Gastrocnemius medialis (tissue), 4 donors: ENCODE measurements at regions not wholly inside any gene's neighbourhood (a gene's known extent, or its start where the extent isn't known, plus 50 kb on each side); places are given as distances from the start of the nearest gene placed in this dataset.

ENCODE experiments used
- ATAC-seq, 2 donors: fragments of 150-250 bp; one replicate each; pipeline ENCODE4 v1.9.1; 2016
- DNase-seq, 2 donors: peaks; one replicate each; pipeline ENCODE4 v3.0.0-alpha.2; 2019
- H3K27ac ChIP-seq, 4 donors: fragments of 200-600 bp; sonication (generic); 1 replicate in 1 of 4; 2 replicates in 3 of 4; pipeline ENCODE4 v1.5.1; 2016 to 2018; ENCODE audit warnings: mild to moderate bottlenecking in 2 of 4, moderate library complexity in 1 of 4
- H3K27me3 ChIP-seq, 3 donors: fragments of 200-600 bp; sonication (generic) in 2 of 3; 1 replicate in 1 of 3; 2 replicates in 2 of 3; pipeline versions ENCODE4 v1.5.1 to v1.6.0; 2016 to 2019; ENCODE audit warnings: mild to moderate bottlenecking in 1 of 3, moderate library complexity in 1 of 3
- H3K36me3 ChIP-seq, 2 donors: fragments of 200-600 bp; sonication (generic) in 1 of 2; one replicate each; pipeline ENCODE4 v1.5.1; 2017 to 2018
- H3K4me1 ChIP-seq, 2 donors: fragments of 200-600 bp; sonication (generic) in 1 of 2; one replicate each; pipeline ENCODE4 v1.5.1; 2016 to 2017; ENCODE audit warnings: mild to moderate bottlenecking in 2 of 2
- H3K4me3 ChIP-seq, 4 donors: fragments of 200-600 bp; sonication (generic) in 3 of 4; 1 replicate in 1 of 4; 2 replicates in 3 of 4; pipeline ENCODE4 v1.5.1; 2016 to 2019; ENCODE audit warnings: mild to moderate bottlenecking in 2 of 4
- H3K9me3 ChIP-seq, 3 donors: fragments of 200-600 bp; sonication (generic) in 2 of 3; 1 replicate in 1 of 3; 2 replicates in 2 of 3; pipeline ENCODE4 v1.5.1; 2016 to 2019
- POLR2A ChIP-seq, 2 donors: fragments of 450-650 bp; IDR thresholded peaks; one replicate each; pipeline ENCODE4 v1.6.1; 2017; ENCODE audit warnings: antibody characterized with exemption in 2 of 2, mild to moderate bottlenecking in 2 of 2, moderate library complexity in 2 of 2
- in situ Hi-C, 4 donors: fragments of 200-750 bp; cut with MboI; loops; one replicate each; pipeline versions ENCODE4 v1.15.0 to v1.8.0; 2017; ENCODE audit warnings: low sequenced_read_pairs in 4 of 4
- intact Hi-C: fragments of 100-400 bp; cut with DNase I; formaldehyde crosslinking; loops from one replicate; pipeline ENCODE4 v1.15.1; 2023; ENCODE audit warnings: low total_unique reads
- TF ChIP-seq, protein P1 (sequence below), 5 experiments: fragments of 450-650 bp in 3 of 5; fragments of 200-600 bp in 2 of 5; sonication (generic) in 2 of 5; IDR thresholded peaks in 4 of 5; conservative IDR thresholded peaks in 1 of 5; 1 replicate in 4 of 5; 2 replicates in 1 of 5; pipeline ENCODE4 v1.5.1; 2016 to 2019; ENCODE audit warnings: antibody characterized with exemption in 5 of 5, mild to moderate bottlenecking in 3 of 5, moderate library complexity in 3 of 5

DNA sequence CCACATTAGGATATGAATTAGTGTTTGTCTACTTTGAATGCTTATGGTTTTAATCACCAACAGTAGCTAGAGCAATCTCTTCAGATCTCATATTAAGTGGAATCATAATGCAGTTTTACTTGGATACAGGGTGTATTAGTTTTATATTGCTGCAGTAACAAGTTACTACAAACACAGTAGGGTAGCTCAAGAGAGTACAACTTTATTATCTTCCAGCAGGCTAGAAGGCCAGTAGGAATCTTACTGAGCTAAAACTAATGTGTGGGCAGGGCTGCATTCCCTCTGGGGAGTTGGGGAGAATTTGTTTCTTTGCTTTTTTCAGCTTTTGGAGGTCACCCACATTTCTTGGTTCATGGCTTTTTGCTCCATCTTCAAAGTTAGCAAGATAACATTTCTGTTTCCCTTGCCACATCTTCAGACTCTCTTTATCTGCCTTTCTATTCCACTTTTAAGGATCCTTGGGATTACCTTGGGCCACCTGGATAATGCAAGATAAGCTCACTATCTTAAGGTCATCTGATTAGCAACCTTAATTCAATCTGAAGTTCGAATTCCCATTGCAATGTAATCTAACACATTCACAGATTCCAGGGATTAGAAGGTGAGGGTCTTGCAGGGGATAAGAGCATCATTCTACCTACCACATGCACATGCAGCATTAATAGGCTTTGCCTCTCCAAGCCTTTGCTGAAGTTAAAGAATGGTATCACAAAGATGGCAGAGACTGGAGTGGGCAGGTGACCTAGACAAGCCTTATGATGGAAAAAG lies 134.1 kb upstream of the SLC10A2 start:
- Histone ChIP-seq H3K36me3 (no peaks in the 10 kb centered on the region), H3K4me3 (no peak overlapping the region), H3K27me3 (no peaks in the 10 kb centered on the region), H3K4me1 (no peaks in the 10 kb centered on the region), H3K9me3 (no peaks in the 10 kb centered on the region), H3K27ac (no peak overlapping the region)
- TF ChIP-seq POLR2A (IDR thresholded peaks at IDR 0.05): no peak
- TF ChIP-seq, protein P1, sequence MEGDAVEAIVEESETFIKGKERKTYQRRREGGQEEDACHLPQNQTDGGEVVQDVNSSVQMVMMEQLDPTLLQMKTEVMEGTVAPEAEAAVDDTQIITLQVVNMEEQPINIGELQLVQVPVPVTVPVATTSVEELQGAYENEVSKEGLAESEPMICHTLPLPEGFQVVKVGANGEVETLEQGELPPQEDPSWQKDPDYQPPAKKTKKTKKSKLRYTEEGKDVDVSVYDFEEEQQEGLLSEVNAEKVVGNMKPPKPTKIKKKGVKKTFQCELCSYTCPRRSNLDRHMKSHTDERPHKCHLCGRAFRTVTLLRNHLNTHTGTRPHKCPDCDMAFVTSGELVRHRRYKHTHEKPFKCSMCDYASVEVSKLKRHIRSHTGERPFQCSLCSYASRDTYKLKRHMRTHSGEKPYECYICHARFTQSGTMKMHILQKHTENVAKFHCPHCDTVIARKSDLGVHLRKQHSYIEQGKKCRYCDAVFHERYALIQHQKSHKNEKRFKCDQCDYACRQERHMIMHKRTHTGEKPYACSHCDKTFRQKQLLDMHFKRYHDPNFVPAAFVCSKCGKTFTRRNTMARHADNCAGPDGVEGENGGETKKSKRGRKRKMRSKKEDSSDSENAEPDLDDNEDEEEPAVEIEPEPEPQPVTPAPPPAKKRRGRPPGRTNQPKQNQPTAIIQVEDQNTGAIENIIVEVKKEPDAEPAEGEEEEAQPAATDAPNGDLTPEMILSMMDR (IDR thresholded peaks at IDR 0.05 in 4 of 5, conservative IDR thresholded peaks at IDR 0.05 in 1 of 5): no peak
- ATAC-seq: no peak
- intact Hi-C loops (no loop called here), in situ Hi-C loops (no loop called here)
- no peak for DNase-seq

GRCh38 chr13:103199380-103200088 lies 133.3 kb upstream of the SLC10A2 start:
- in situ Hi-C loops: no loop called here
- TF ChIP-seq POLR2A (IDR thresholded peaks at IDR 0.05): no peak
- TF ChIP-seq, protein P1 (IDR thresholded peaks at IDR 0.05 in 4 of 5, conservative IDR thresholded peaks at IDR 0.05 in 1 of 5): no peak
- no peaks in the 10 kb centered on the region for H3K36me3 ChIP-seq
- ATAC-seq: no peak
- no peak for DNase-seq
- H3K27me3 ChIP-seq: no peaks in the 10 kb centered on the region
- H3K4me1 ChIP-seq: no peaks in the 10 kb centered on the region
- H3K4me3 ChIP-seq: no peak overlapping the region
- intact Hi-C loops: no loop called here
- no peak overlapping the region for H3K27ac ChIP-seq
- no peaks in the 10 kb centered on the region for H3K9me3 ChIP-seq

DNA sequence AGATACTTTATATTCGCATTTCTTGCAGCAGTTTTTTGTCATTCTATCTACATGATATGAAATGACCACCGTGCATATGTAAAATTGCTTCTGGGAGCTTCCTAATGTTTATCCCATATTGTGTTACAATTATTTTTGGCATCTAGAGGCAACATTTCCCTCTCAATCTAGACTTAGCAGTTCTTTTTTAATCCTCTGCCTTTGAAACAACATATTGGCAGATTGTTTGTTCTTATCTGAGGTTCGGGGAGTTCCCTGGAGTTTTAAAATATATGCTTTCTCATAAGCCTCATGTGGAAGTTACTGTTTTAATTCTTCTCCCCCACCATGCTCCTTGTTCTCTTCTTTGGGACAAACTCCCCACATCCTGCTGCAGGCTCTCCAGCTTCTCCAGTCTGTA lies 130.1 kb upstream of the SLC10A2 start:
- no peak for ATAC-seq
- in situ Hi-C loops (no loop called here), intact Hi-C loops (no loop called here)

GRCh38 chr13:103195762-103196161 lies 129.5 kb upstream of the SLC10A2 start:
- H3K27me3 ChIP-seq: no peaks in the 10 kb centered on the region
- in situ Hi-C loops: no loop called here
- no peak overlapping the region for H3K27ac ChIP-seq
- H3K9me3 ChIP-seq: no peaks in the 10 kb centered on the region
- TF ChIP-seq POLR2A (IDR thresholded peaks at IDR 0.05): no peak
- TF ChIP-seq, protein P1 (IDR thresholded peaks at IDR 0.05 in 4 of 5, conservative IDR thresholded peaks at IDR 0.05 in 1 of 5): no peak
- DNase-seq (no peak), ATAC-seq (no peak)
- no peak overlapping the region for H3K4me3 ChIP-seq
- intact Hi-C loops: no loop called here
- H3K4me1 ChIP-seq: no peaks in the 10 kb centered on the region
- H3K36me3 ChIP-seq: no peaks in the 10 kb centered on the region

More for the DNA sequence above, 130.1 kb upstream of the SLC10A2 start:
- H3K27me3 ChIP-seq: no peaks in the 10 kb centered on the region
- DNase-seq: no peak
- H3K9me3 ChIP-seq: no peaks in the 10 kb centered on the region
- TF ChIP-seq, protein P1 (IDR thresholded peaks at IDR 0.05 in 4 of 5, conservative IDR thresholded peaks at IDR 0.05 in 1 of 5): no peak
- TF ChIP-seq POLR2A (IDR thresholded peaks at IDR 0.05): no peak
- H3K4me1 ChIP-seq: no peaks in the 10 kb centered on the region
- no peaks in the 10 kb centered on the region for H3K36me3 ChIP-seq
- no peak overlapping the region for H3K27ac ChIP-seq
- no peak overlapping the region for H3K4me3 ChIP-seq
